ENCODE measurements at regions not wholly inside any gene's neighbourhood (a gene's known extent, or its start where the extent isn't known, plus 50 kb on each side); places are given as distances from the start of the nearest gene placed in this dataset.

GRCh38 chr5:2542821-2543220 is 208.7 kb downstream of the IRX2 start:
- TF ChIP-seq CTCF (IDR thresholded peaks at IDR 0.05; ENCODE audit: poor library complexity, severe bottlenecking) (no peak), RAD21 (conservative IDR thresholded peaks at IDR 0.05) (no peak), MXI1 (conservative IDR thresholded peaks at IDR 0.05; ENCODE audit: poor library complexity, severe bottlenecking) (no peak), EP300 (conservative IDR thresholded peaks at IDR 0.05; ENCODE audit: poor library complexity, severe bottlenecking) (no peak), SMC3 (conservative IDR thresholded peaks at IDR 0.05; ENCODE audit: poor library complexity) (no peak), EZH2 (IDR thresholded peaks at IDR 0.05; ENCODE audit: borderline replicate concordance, insufficient read depth, low read length, poor library complexity, severe bottlenecking) (no peak), REST (IDR thresholded peaks at IDR 0.05; ENCODE audit: borderline replicate concordance) (no peak), POLR2AphosphoS5 (IDR thresholded peaks at IDR 0.05) (no peak)

All from neural cell (in vitro differentiated cells).